CD4-positive, alpha-beta T cell (primary cell): ENCODE measurements at regions not wholly inside any gene's neighbourhood (a gene's known extent, or its start where the extent isn't known, plus 50 kb on each side); places are given as distances from the start of the nearest gene placed in this dataset.

Experiments used
- ATAC-seq: fragments of 200-7000 bp; cut with Tn5 transposase; one replicate; pipeline ENCODE4 v1.10.0; 2022; ENCODE audit warnings: mild to moderate bottlenecking; ENCODE audit not compliant: poor library complexity
- CTCF ChIA-PET: fragments of 350-600 bp; sonication (Branson Sonifier 250); formaldehyde crosslinking; loops from one replicate; lab custom pipeline; 2021; ENCODE audit warnings: antibody characterized with exemption, inconsistent platforms; lab: Charles Lee
- POLR2A ChIA-PET: fragments of 350-600 bp; sonication (Branson Sonifier 250); formaldehyde crosslinking; loops from one replicate; lab custom pipeline; 2021; ENCODE audit warnings: antibody characterized with exemption, inconsistent platforms; lab: Charles Lee
- DNase-seq, 14 experiments: peaks; one replicate each; pipeline ENCODE4 v3.0.0-alpha.2; 2013 to 2020; ENCODE audit warnings: mixed read lengths in 2 of 14
- H3K27ac ChIP-seq, 2 donors: one replicate each; pipeline versions ENCODE4 v1.5.1 to v1.7.0; 2013; ENCODE audit warnings: low read length in 2 of 2, low read depth in 1 of 2, mild to moderate bottlenecking in 1 of 2
- H3K27me3 ChIP-seq, 2 experiments: 1 replicate in 1 of 2; 2 replicates in 1 of 2; pipeline versions ENCODE4 v1.6.1 to v1.7.0; 2013; ENCODE audit warnings: low read length in 2 of 2, control low read depth in 1 of 2, mild to moderate bottlenecking in 1 of 2, moderate library complexity in 1 of 2; ENCODE audit not compliant: insufficient read depth in 2 of 2, control insufficient read depth in 1 of 2
- H3K36me3 ChIP-seq: one replicate; pipeline ENCODE4 v1.6.1; 2013; ENCODE audit warnings: low read length, control low read depth; ENCODE audit not compliant: insufficient read depth
- H3K4me1 ChIP-seq: one replicate; pipeline ENCODE4 v1.6.1; 2013; ENCODE audit warnings: low read length, control low read depth; ENCODE audit not compliant: insufficient read depth
- H3K4me3 ChIP-seq: one replicate; pipeline ENCODE4 v1.5.1; 2013; ENCODE audit warnings: mild to moderate bottlenecking, low read length, moderate library complexity
- H3K9me3 ChIP-seq, 2 experiments: 1 replicate in 1 of 2; 2 replicates in 1 of 2; pipeline versions ENCODE4 v1.6.1 to v1.7.0; 2013; ENCODE audit warnings: low read length in 2 of 2, mild to moderate bottlenecking in 2 of 2, control low read depth in 1 of 2, moderate library complexity in 1 of 2; ENCODE audit not compliant: control insufficient read depth in 1 of 2, insufficient read depth in 1 of 2
- H3K27ac Mint-ChIP-seq: one replicate; pipeline ENCODE4 v1.8.0; 2020; ENCODE audit warnings: mixed read lengths
- H3K27me3 Mint-ChIP-seq: one replicate; pipeline ENCODE4 v1.8.0; 2021; ENCODE audit warnings: mixed read lengths
- H3K36me3 Mint-ChIP-seq: one replicate; pipeline ENCODE4 v1.8.0; 2021; ENCODE audit warnings: low read depth, mixed read lengths
- H3K4me1 Mint-ChIP-seq: one replicate; pipeline ENCODE4 v1.8.0; 2021; ENCODE audit warnings: low read depth, mixed read lengths
- H3K4me3 Mint-ChIP-seq: one replicate; pipeline ENCODE4 v1.8.0; 2020; ENCODE audit warnings: mild to moderate bottlenecking, mixed read lengths
- H3K9me3 Mint-ChIP-seq: one replicate; pipeline ENCODE4 v1.8.0; 2020; ENCODE audit warnings: mixed read lengths
- intact Hi-C, 2 experiments: fragments of 100-400 bp; cut with DNase I in 1 of 2; cut with micrococcal nuclease in 1 of 2; formaldehyde crosslinking; loops; one replicate each; pipeline versions ENCODE4 v1.15.1 to v1.9.0; 2023 to 2025; cut with DNase I, micrococcal nuclease
- TF ChIP-seq, protein P1 (sequence below): fragments of 200-600 bp; IDR thresholded peaks from one replicate; pipeline ENCODE4 v1.8.0; 2022; ENCODE audit warnings: antibody characterized with exemption, mild to moderate bottlenecking

DNA sequence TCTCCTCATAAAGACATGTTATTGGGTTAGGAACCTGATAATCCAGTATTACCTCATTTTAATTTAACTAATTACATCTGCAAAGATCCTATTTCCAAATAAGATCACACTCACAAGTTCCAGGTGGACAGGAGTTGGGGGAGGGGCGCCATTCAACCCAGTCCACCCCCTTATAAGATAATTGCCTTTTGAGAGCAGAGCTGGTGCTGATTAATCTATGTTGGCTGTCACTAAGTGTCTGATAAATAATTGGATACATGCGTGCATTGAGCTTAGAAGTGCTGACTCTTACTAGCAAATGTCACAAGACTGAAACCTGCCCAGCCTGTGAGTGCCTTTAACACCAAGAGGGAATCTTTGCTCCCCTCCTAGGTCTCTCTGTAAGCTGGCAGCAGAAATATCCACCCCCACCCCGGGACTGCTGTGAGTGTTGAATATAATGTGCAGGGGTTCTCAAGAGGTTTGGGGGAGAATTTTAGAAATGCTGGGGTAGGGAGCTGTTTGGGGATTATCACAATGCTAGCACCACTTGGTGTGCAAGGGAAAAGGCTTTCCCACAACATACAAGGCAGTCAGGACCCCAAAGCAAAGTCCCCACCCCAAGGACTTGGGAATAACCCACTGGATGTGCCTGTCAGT is 87.5 kb downstream of the ANKRD60 start:
- Mint-ChIP-seq H3K4me1 (no peaks in the 10 kb centered on the region), H3K27ac (no peak overlapping the region), H3K9me3 (no peaks in the 10 kb centered on the region), H3K4me3 (no peak overlapping the region), H3K36me3 (no peaks in the 10 kb centered on the region), H3K27me3 (peaks cover 60% of the 10 kb centered on the region)
- Histone ChIP-seq H3K4me1 (no peaks in the 10 kb centered on the region), H3K9me3 (no peaks in the 10 kb centered on the region), H3K27me3 (peaks cover 6 to 18% of the 10 kb centered on the region in 2 experiments), H3K36me3 (no peaks in the 10 kb centered on the region), H3K27ac (no peak overlapping the region), H3K4me3 (no peak overlapping the region)
- CTCF ChIA-PET, result no interaction called here
- TF ChIP-seq, protein P1, sequence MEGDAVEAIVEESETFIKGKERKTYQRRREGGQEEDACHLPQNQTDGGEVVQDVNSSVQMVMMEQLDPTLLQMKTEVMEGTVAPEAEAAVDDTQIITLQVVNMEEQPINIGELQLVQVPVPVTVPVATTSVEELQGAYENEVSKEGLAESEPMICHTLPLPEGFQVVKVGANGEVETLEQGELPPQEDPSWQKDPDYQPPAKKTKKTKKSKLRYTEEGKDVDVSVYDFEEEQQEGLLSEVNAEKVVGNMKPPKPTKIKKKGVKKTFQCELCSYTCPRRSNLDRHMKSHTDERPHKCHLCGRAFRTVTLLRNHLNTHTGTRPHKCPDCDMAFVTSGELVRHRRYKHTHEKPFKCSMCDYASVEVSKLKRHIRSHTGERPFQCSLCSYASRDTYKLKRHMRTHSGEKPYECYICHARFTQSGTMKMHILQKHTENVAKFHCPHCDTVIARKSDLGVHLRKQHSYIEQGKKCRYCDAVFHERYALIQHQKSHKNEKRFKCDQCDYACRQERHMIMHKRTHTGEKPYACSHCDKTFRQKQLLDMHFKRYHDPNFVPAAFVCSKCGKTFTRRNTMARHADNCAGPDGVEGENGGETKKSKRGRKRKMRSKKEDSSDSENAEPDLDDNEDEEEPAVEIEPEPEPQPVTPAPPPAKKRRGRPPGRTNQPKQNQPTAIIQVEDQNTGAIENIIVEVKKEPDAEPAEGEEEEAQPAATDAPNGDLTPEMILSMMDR, result no peak
- DNase-seq, result no peak
- POLR2A ChIA-PET, result no interaction called here
- ATAC-seq, result no peak
- intact Hi-C loops, result no loop called here

DNA sequence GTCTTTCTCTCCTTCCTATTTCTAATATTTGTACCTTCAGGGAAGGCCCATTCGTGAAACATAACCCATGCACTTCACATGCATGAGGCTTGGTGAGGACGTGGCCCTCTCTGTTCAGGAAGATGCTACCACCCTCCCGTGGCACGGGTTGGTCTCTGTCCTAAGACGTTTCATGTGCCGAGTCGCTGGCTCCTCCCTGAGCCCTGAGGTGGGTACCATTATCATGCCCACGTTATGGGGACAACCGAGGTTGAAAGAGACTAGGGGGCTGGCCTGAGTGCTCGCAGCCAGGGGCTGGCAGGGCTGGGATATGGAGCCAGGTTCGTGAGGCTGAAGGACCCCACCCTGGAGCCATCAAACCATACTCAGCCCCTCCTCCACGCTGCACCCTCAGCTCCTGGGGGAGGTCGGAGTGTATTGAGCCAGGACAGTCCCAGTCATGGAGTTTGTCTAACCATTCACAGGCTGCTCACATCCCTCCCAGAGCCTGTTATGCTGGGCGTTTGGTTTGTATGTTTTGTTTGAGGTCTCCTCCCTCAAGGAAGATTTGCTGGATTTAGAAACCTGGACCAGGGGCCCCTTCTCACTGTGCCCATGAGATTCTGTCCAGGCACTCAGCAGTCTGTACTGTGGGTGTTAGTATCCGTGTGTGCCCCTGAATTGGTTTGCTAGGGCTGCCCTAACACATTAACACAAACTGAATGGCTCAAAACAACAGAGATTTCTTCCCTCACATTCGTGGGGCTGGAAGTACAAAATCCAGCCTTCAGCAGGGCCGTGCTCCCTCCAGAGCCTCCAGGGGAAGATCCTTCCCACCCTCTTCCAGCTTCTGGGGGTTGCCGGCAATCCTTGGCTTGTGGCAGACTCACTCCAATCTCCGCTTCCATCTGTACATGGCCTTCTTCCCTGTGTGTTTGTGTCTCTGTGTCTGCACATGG is 88.3 kb downstream of the ANKRD60 start:
- ChIA-PET POLR2A (no interaction called here), CTCF (no interaction called here)
- H3K36me3 Mint-ChIP-seq, result no peaks in the 10 kb centered on the region
- no peak overlapping the region for H3K27ac Mint-ChIP-seq
- DNase-seq, result no peak
- H3K4me3 Mint-ChIP-seq, result no peak overlapping the region
- intact Hi-C loops, result no loop called here
- peaks cover 65% of the 10 kb centered on the region for H3K27me3 Mint-ChIP-seq
- Histone ChIP-seq H3K4me3 (no peak overlapping the region), H3K9me3 (no peaks in the 10 kb centered on the region), H3K4me1 (no peaks in the 10 kb centered on the region), H3K36me3 (no peaks in the 10 kb centered on the region), H3K27me3 (peaks cover 12 to 18% of the 10 kb centered on the region in 2 experiments), H3K27ac (no peak overlapping the region)
- no peaks in the 10 kb centered on the region for H3K4me1 Mint-ChIP-seq
- TF ChIP-seq, protein P1, result no peak
- no peak for ATAC-seq
- H3K9me3 Mint-ChIP-seq, result no peaks in the 10 kb centered on the region

DNA sequence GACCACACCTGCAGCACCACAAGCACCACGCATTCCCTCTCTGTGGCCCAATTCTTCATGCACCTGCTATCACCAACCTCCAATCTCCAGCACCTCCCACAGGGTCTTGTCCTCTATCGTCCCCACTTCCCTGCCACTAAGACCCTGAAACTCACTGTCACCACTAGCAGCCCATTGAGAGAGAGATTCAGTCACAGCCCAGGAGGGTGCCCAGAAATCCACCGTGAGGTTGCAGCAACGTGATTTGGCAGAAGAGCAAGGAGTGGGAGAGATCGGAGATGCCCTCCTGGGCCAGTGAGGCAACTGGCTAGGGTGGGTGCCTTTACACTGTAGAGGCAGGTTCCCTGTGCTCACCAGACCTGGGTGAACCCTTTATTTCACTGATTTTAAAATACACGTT is 90.1 kb downstream of the ANKRD60 start:
- H3K4me3 Mint-ChIP-seq, result no peak overlapping the region
- H3K4me1 Mint-ChIP-seq, result no peaks in the 10 kb centered on the region
- H3K27me3 Mint-ChIP-seq, result peaks cover 76% of the 10 kb centered on the region
- TF ChIP-seq, protein P1, result no peak
- no peaks in the 10 kb centered on the region for H3K36me3 Mint-ChIP-seq
- intact Hi-C loops, result no loop called here
- Histone ChIP-seq H3K27me3 (peaks cover 17 to 19% of the 10 kb centered on the region in 2 experiments), H3K4me3 (no peak overlapping the region), H3K27ac (no peak overlapping the region), H3K9me3 (no peaks in the 10 kb centered on the region), H3K4me1 (no peaks in the 10 kb centered on the region), H3K36me3 (no peaks in the 10 kb centered on the region)
- ChIA-PET CTCF (no interaction called here), POLR2A (no interaction called here)
- no peak overlapping the region for H3K27ac Mint-ChIP-seq
- no peak for ATAC-seq
- no peak for DNase-seq
- H3K9me3 Mint-ChIP-seq, result no peaks in the 10 kb centered on the region
